ENCODE measurements at regions not wholly inside any gene's neighbourhood (a gene's known extent, or its start where the extent isn't known, plus 50 kb on each side); places are given as distances from the start of the nearest gene placed in this dataset.

- no peak for TF ChIP-seq CHD7 (IDR thresholded peaks at IDR 0.05; ENCODE audit: low read depth, low read length)
- peak; percentile 80 for TF ChIP-seq ATF3 (IDR thresholded peaks at IDR 0.05)
- TF ChIP-seq ATF3 (CRISPR knock-in tag; conservative IDR thresholded peaks at IDR 0.05), result no peak
- TF ChIP-seq XRCC5 (IDR thresholded peaks at IDR 0.05; ENCODE audit: low read depth, low read length), result no peak
- TF ChIP-seq MEIS2 (IDR thresholded peaks at IDR 0.05; ENCODE audit: partially characterized antibody), result peak; percentile 83
- TF ChIP-seq FOSL1 (tag; conservative IDR thresholded peaks at IDR 0.05), result peak; percentile 75
- no peak for TF ChIP-seq BMI1 (IDR thresholded peaks at IDR 0.05; ENCODE audit: low read length)
Measured at GRCh38 chr11:96483374-96483955, 93.7 kb downstream of the JRKL start (continued).

All from K562 (cell line).